ENCODE measurements at regions not wholly inside any gene's neighbourhood (a gene's known extent, or its start where the extent isn't known, plus 50 kb on each side); places are given as distances from the start of the nearest gene placed in this dataset.

DNA sequence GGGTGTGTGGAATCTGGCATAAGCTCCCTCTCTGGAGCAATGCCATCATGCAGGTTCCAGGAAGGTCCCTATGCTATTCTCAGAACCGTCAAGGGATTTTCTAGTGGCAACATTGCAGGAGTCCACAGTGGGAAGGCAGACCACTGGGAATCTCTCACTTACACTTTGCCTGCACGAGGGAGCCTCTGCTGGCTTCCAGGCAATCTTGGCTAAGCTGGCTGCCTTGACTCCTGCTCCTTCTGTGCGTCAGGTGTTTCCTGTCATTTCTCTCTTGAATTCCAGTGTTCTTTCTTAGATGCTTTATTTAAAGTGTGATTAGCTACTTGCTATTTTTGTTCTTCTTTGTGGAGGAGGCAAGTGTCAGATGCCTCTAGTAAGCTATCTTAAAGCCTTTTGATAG, 414.0 kb upstream of the ATP2B1 start:
- Histone ChIP-seq H3K36me3 (ENCODE audit: insufficient read depth, low read length) (no peaks in the 10 kb centered on the region), H3K4me2 (ENCODE audit: low read length) (no peak overlapping the region), H3K4me1 (ENCODE audit: control insufficient read depth, insufficient read depth, low read length) (peaks cover 13% of the 10 kb centered on the region), H3K9ac (ENCODE audit: low read depth, low read length) (no peak overlapping the region), H3K27me3 (ENCODE audit: control insufficient read depth, insufficient read depth, low read length) (no peaks in the 10 kb centered on the region), H3K4me3 (ENCODE audit: low read length) (no peak overlapping the region), H3K9me3 (replicated peaks; ENCODE audit: low read length) (no peaks in the 10 kb centered on the region)

DNA sequence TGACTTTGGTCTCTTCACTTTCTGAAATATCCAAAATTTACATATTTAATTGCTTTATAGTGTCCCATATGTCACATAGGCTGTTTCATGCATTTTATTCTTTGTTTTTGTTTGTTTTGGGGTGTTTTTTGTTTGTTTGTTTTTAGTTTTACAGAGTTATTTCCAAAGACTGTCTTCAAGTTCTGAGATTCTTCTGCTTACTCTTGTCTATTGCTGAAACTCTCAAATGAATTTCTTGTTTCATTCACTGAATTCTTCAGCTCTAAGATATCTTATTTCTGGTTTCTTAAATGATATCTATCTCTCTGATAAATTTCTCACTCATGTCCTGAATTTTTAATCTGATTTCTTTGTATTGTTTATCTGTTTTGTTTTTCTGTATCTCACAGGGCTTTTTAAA, 412.0 kb upstream of the ATP2B1 start:
- Histone ChIP-seq H3K4me2 (ENCODE audit: low read length) (no peak overlapping the region), H3K4me3 (ENCODE audit: low read length) (no peak overlapping the region), H3K4me1 (ENCODE audit: control insufficient read depth, insufficient read depth, low read length) (peaks cover 13% of the 10 kb centered on the region), H3K9me3 (replicated peaks; ENCODE audit: low read length) (no peaks in the 10 kb centered on the region), H3K36me3 (ENCODE audit: insufficient read depth, low read length) (no peaks in the 10 kb centered on the region), H3K9ac (ENCODE audit: low read depth, low read length) (no peak overlapping the region), H3K27me3 (ENCODE audit: control insufficient read depth, insufficient read depth, low read length) (no peaks in the 10 kb centered on the region)

DNA sequence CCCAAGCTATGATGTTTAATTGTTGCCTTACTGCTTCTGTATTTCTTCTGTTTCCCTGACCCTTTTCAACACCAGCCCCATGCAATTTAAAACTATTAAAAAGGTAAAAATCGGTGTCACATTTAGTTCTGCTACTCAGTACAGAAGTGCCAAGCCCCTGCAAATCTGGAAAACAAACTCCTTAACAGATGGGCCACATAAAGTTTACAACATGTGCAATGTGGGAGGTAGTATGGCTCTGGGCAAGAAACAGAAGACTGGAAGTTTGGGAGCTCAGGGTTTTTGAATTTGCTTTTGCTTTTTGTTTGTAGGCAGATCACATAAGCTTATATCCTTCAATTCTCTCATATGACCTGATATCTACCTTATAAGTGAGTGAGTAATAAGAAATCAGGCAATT, 404.0 kb upstream of the ATP2B1 start:
- H3K4me1 ChIP-seq (ENCODE audit: control insufficient read depth, insufficient read depth, low read length) = no peaks in the 10 kb centered on the region
- no peaks in the 10 kb centered on the region for H3K36me3 ChIP-seq (ENCODE audit: insufficient read depth, low read length)
- H3K4me2 ChIP-seq (ENCODE audit: low read length) = no peak overlapping the region
- no peak overlapping the region for H3K4me3 ChIP-seq (ENCODE audit: low read length)
- no peak overlapping the region for H3K9ac ChIP-seq (ENCODE audit: low read depth, low read length)
- no peaks in the 10 kb centered on the region for H3K27me3 ChIP-seq (ENCODE audit: control insufficient read depth, insufficient read depth, low read length)
- H3K9me3 ChIP-seq (replicated peaks; ENCODE audit: low read length) = no peaks in the 10 kb centered on the region

DNA sequence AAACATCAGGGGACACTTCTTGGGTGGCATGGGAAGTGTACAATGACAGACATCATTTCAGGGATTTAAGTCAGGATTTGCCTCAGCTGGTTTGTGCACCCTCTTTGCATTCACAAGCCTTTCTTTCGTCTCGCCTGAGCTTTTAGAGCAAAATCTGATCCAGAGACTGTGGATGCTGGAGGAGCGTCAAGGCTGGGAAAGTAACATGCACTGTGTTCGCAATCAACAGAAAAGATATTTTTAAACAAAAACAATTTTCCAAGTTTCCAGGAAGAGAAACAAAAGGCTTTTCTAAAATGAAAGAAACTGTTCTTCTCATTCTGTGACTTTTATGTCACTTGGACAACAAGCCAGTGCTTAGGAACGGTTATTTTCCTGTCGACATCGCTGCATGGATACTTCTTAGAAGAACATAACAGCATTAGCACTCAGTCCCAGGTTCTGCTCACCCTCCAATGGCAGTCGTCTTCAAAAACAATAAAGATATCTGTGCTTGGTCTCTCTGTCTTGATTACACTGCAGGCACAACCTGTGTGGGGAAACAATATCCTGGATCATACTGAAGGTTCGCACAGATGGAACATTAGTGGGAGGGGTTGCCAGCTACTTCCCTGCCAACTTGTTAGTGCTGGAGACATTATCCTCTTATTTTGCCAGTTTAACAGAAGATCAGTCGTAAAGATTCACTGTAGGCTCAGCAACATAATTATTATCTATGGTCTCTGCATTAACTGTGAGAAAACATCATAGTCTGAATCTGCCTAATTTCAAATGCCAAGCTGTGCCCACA, 403.3 kb upstream of the ATP2B1 start:
- peak overlapping the region; percentile 35 for H3K4me2 ChIP-seq (ENCODE audit: low read length)
- peaks cover under 1% of the 10 kb centered on the region for H3K4me1 ChIP-seq (ENCODE audit: control insufficient read depth, insufficient read depth, low read length)
- no peaks in the 10 kb centered on the region for H3K27me3 ChIP-seq (ENCODE audit: control insufficient read depth, insufficient read depth, low read length)
- H3K9ac ChIP-seq (ENCODE audit: low read depth, low read length) = no peak overlapping the region
- H3K36me3 ChIP-seq (ENCODE audit: insufficient read depth, low read length) = no peaks in the 10 kb centered on the region
- H3K9me3 ChIP-seq (replicated peaks; ENCODE audit: low read length) = no peaks in the 10 kb centered on the region
- no peak overlapping the region for H3K4me3 ChIP-seq (ENCODE audit: low read length)

DNA sequence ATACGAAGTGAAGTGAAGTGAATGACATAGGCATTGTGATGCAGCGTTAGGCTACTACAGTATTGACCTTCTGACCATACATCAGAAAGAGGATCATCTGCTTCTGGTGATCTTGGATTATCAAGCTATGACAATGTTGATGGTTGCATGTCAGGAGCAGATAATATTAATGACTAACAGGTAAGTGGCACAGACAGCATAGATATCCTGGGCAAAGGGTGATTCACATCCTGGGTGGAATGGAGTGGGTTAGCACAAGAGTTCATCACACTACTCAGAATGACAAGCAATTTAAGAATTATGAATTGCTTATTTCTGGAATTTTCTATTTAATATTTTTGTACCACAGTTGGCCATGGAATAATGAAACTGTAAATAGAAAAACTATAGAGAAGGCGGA, 397.9 kb upstream of the ATP2B1 start:
- H3K9me3 ChIP-seq (replicated peaks; ENCODE audit: low read length) = no peaks in the 10 kb centered on the region
- H3K4me2 ChIP-seq (ENCODE audit: low read length) = no peak overlapping the region
- H3K4me1 ChIP-seq (ENCODE audit: control insufficient read depth, insufficient read depth, low read length) = peaks cover 8% of the 10 kb centered on the region
- no peaks in the 10 kb centered on the region for H3K27me3 ChIP-seq (ENCODE audit: control insufficient read depth, insufficient read depth, low read length)
- H3K9ac ChIP-seq (ENCODE audit: low read depth, low read length) = no peak overlapping the region
- H3K36me3 ChIP-seq (ENCODE audit: insufficient read depth, low read length) = no peaks in the 10 kb centered on the region
- no peak overlapping the region for H3K4me3 ChIP-seq (ENCODE audit: low read length)

- H3K4me1 ChIP-seq (ENCODE audit: control insufficient read depth, insufficient read depth, low read length) = peaks cover 28% of the 10 kb centered on the region
- H3K4me3 ChIP-seq (ENCODE audit: low read length) = no peak overlapping the region
- H3K36me3 ChIP-seq (ENCODE audit: insufficient read depth, low read length) = no peaks in the 10 kb centered on the region
- H3K4me2 ChIP-seq (ENCODE audit: low read length) = no peak overlapping the region
- no peak overlapping the region for H3K9ac ChIP-seq (ENCODE audit: low read depth, low read length)
- H3K27me3 ChIP-seq (ENCODE audit: control insufficient read depth, insufficient read depth, low read length) = no peaks in the 10 kb centered on the region
- H3K9me3 ChIP-seq (replicated peaks; ENCODE audit: low read length) = no peaks in the 10 kb centered on the region
Observed at GRCh38 chr12:90102957-90103652, 394.5 kb upstream of the ATP2B1 start.

DNA sequence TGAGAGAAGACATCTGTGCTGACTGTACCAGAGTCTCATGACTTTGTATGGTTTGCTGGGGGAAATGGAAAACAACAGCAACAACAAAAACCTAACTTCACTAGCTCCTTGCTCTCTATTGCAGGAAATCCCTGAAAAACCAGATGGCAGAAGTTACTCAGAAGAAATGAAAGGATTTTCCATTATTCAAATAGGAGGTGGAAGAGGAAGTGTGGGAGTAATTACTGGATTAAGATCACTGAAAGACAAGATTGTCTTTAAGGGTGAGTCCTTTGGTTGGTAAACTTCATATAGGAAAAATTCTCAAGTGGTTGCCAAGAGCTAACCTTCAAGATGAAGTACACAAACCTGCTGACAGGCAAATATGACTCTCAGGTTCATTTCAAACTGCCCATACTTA, 391.9 kb upstream of the ATP2B1 start:
- Histone ChIP-seq H3K27me3 (ENCODE audit: control insufficient read depth, insufficient read depth, low read length) (no peaks in the 10 kb centered on the region), H3K9me3 (replicated peaks; ENCODE audit: low read length) (no peaks in the 10 kb centered on the region)

GRCh38 chr12:90099288-90099687, 390.6 kb upstream of the ATP2B1 start:
- Histone ChIP-seq H3K9ac (ENCODE audit: low read depth, low read length) (no peak overlapping the region), H3K27me3 (ENCODE audit: control insufficient read depth, insufficient read depth, low read length) (no peaks in the 10 kb centered on the region), H3K4me1 (ENCODE audit: control insufficient read depth, insufficient read depth, low read length) (peaks cover 21% of the 10 kb centered on the region), H3K4me2 (ENCODE audit: low read length) (no peak overlapping the region), H3K4me3 (ENCODE audit: low read length) (no peak overlapping the region), H3K36me3 (ENCODE audit: insufficient read depth, low read length) (no peaks in the 10 kb centered on the region), H3K9me3 (replicated peaks; ENCODE audit: low read length) (no peaks in the 10 kb centered on the region)

More for the DNA sequence above, 391.9 kb upstream of the ATP2B1 start:
- H3K9ac ChIP-seq (ENCODE audit: low read depth, low read length) = no peak overlapping the region
- H3K4me2 ChIP-seq (ENCODE audit: low read length) = no peak overlapping the region
- no peaks in the 10 kb centered on the region for H3K36me3 ChIP-seq (ENCODE audit: insufficient read depth, low read length)
- peaks cover 21% of the 10 kb centered on the region for H3K4me1 ChIP-seq (ENCODE audit: control insufficient read depth, insufficient read depth, low read length)
- H3K4me3 ChIP-seq (ENCODE audit: low read length) = no peak overlapping the region

DNA sequence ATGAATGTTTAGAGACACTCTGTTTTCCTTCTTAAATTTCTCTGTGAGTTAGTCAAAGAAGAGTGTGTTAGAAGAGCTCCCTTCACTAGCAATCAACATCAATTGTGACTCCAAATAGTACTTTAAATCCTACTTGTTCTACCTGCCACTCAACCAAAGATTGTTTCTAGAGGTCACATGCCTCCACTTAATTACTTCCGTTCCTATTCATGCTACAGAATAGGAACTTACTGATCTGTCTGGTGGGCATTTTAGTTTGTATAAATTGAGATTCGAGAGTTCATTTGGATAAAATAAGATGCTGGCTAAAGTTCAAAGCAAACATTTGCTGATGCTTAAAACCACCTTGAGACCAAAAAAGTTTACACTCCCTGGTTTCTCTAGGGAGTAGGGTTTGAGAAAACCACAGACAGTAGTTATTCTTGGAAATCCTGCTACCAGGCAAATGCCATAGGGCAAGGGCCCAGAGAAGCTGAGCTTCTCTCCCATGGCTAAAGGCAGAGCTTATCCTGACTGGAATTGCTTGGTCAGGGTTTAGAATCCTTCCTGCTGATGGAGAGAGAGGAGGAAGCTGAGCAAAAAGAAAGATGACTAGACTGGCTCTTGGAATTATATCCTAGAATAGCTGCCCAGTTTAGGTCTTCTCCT, 389.6 kb upstream of the ATP2B1 start:
- no peaks in the 10 kb centered on the region for H3K27me3 ChIP-seq (ENCODE audit: control insufficient read depth, insufficient read depth, low read length)
- no peaks in the 10 kb centered on the region for H3K9me3 ChIP-seq (replicated peaks; ENCODE audit: low read length)
- no peak overlapping the region for H3K9ac ChIP-seq (ENCODE audit: low read depth, low read length)
- H3K4me3 ChIP-seq (ENCODE audit: low read length) = no peak overlapping the region
- no peak overlapping the region for H3K4me2 ChIP-seq (ENCODE audit: low read length)
- no peaks in the 10 kb centered on the region for H3K36me3 ChIP-seq (ENCODE audit: insufficient read depth, low read length)
- H3K4me1 ChIP-seq (ENCODE audit: control insufficient read depth, insufficient read depth, low read length) = peaks cover 21% of the 10 kb centered on the region

- no peak overlapping the region for H3K4me3 ChIP-seq (ENCODE audit: low read length)
- peaks cover 18% of the 10 kb centered on the region for H3K4me1 ChIP-seq (ENCODE audit: control insufficient read depth, insufficient read depth, low read length)
- H3K36me3 ChIP-seq (ENCODE audit: insufficient read depth, low read length) = no peaks in the 10 kb centered on the region
- H3K27me3 ChIP-seq (ENCODE audit: control insufficient read depth, insufficient read depth, low read length) = no peaks in the 10 kb centered on the region
- peak overlapping the region; percentile 57 for H3K4me2 ChIP-seq (ENCODE audit: low read length)
- H3K9me3 ChIP-seq (replicated peaks; ENCODE audit: low read length) = no peaks in the 10 kb centered on the region
- H3K9ac ChIP-seq (ENCODE audit: low read depth, low read length) = peak overlapping the region; percentile 57
Observed at GRCh38 chr12:90091809-90092208, 383.2 kb upstream of the ATP2B1 start.

DNA sequence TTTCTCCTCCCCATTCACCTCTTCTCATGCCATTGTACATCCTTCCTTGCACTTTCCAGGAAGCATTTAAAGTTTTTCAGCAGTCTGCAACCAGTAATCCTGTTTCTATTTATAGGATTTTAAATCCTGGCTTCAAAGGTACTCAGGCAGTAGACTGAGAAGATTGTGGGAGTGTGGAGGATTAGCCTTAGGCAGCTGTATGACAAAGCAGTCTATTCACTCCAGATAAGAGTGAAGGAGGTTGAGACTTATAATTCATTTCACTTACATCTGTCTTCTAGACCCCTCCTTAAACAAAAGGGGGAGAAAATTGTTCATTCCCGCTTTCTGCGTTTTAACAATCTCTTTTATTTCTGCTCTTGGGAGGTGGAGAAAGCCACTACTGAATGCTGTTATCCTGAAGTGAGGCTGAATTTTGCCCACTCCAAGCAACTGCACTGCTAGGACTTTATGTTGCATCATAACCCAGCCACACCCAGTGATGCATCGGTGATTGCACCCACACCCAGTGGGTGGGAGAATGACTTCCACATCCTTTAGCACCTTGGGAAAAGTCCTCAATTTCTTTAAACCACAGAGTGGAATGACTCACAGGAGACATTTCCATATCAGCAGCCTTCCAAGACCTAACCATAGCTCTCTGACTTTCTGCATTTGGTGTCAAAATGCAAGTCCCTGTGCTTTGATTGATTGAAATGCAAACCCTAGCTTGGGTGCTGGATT, 382.5 kb upstream of the ATP2B1 start:
- Histone ChIP-seq H3K4me3 (ENCODE audit: low read length) (no peak overlapping the region), H3K4me1 (ENCODE audit: control insufficient read depth, insufficient read depth, low read length) (peaks cover 24% of the 10 kb centered on the region)

More for the DNA sequence above, 382.5 kb upstream of the ATP2B1 start:
- no peaks in the 10 kb centered on the region for H3K27me3 ChIP-seq (ENCODE audit: control insufficient read depth, insufficient read depth, low read length)
- H3K4me2 ChIP-seq (ENCODE audit: low read length) = peak overlapping the region; percentile 57
- H3K36me3 ChIP-seq (ENCODE audit: insufficient read depth, low read length) = no peaks in the 10 kb centered on the region
- H3K9me3 ChIP-seq (replicated peaks; ENCODE audit: low read length) = no peaks in the 10 kb centered on the region
- peak overlapping the region; percentile 70 for H3K9ac ChIP-seq (ENCODE audit: low read depth, low read length)
